ENCODE measurements at regions not wholly inside any gene's neighbourhood (a gene's known extent, or its start where the extent isn't known, plus 50 kb on each side); places are given as distances from the start of the nearest gene placed in this dataset.

DNA sequence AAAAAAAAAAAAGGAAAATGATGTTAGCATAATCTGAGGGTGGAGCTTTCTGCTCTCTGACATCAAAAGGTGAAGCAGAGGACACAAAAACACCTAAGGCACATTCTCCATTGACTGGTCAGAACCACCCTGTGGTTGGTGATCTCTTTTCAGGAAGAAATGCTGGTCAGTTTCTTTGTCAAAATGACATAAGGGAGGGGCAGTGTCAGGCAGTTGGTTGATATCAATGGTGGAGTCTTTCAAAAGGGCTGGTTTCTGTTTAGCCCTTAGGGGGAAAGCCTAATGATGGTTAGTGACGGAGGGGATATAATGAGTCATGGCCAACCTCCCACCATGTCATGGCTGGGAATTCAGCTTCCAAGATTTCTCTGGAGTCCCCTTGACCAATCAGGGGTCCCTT is 185.9 kb upstream of the GBE1 start:
- TF ChIP-seq EZH2 (IDR thresholded peaks at IDR 0.05; ENCODE audit: low read depth, unreplicated experiment) (no peak), EZH2phosphoT487 (IDR thresholded peaks at IDR 0.05; ENCODE audit: unreplicated experiment) (no peak), ZNF114 (CRISPR knock-in tag; IDR thresholded peaks at IDR 0.05) (no peak), POLR2AphosphoS5 (IDR thresholded peaks at IDR 0.05; ENCODE audit: low read depth) (no peak), CREB1 (CRISPR knock-in tag; IDR thresholded peaks at IDR 0.05; ENCODE audit: low read depth) (no peak), JUNB (IDR thresholded peaks at IDR 0.05; ENCODE audit: unreplicated experiment) (no peak)
- TF ChIP-seq, protein P1, sequence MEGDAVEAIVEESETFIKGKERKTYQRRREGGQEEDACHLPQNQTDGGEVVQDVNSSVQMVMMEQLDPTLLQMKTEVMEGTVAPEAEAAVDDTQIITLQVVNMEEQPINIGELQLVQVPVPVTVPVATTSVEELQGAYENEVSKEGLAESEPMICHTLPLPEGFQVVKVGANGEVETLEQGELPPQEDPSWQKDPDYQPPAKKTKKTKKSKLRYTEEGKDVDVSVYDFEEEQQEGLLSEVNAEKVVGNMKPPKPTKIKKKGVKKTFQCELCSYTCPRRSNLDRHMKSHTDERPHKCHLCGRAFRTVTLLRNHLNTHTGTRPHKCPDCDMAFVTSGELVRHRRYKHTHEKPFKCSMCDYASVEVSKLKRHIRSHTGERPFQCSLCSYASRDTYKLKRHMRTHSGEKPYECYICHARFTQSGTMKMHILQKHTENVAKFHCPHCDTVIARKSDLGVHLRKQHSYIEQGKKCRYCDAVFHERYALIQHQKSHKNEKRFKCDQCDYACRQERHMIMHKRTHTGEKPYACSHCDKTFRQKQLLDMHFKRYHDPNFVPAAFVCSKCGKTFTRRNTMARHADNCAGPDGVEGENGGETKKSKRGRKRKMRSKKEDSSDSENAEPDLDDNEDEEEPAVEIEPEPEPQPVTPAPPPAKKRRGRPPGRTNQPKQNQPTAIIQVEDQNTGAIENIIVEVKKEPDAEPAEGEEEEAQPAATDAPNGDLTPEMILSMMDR (conservative IDR thresholded peaks at IDR 0.05; ENCODE audit: low read depth in 2 of 2) = no peak
- TF ChIP-seq, protein P2, sequence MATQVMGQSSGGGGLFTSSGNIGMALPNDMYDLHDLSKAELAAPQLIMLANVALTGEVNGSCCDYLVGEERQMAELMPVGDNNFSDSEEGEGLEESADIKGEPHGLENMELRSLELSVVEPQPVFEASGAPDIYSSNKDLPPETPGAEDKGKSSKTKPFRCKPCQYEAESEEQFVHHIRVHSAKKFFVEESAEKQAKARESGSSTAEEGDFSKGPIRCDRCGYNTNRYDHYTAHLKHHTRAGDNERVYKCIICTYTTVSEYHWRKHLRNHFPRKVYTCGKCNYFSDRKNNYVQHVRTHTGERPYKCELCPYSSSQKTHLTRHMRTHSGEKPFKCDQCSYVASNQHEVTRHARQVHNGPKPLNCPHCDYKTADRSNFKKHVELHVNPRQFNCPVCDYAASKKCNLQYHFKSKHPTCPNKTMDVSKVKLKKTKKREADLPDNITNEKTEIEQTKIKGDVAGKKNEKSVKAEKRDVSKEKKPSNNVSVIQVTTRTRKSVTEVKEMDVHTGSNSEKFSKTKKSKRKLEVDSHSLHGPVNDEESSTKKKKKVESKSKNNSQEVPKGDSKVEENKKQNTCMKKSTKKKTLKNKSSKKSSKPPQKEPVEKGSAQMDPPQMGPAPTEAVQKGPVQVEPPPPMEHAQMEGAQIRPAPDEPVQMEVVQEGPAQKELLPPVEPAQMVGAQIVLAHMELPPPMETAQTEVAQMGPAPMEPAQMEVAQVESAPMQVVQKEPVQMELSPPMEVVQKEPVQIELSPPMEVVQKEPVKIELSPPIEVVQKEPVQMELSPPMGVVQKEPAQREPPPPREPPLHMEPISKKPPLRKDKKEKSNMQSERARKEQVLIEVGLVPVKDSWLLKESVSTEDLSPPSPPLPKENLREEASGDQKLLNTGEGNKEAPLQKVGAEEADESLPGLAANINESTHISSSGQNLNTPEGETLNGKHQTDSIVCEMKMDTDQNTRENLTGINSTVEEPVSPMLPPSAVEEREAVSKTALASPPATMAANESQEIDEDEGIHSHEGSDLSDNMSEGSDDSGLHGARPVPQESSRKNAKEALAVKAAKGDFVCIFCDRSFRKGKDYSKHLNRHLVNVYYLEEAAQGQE (IDR thresholded peaks at IDR 0.05; ENCODE audit: unreplicated experiment) = no peak
